SJSA1 (cell line): ENCODE measurements at regions not wholly inside any gene's neighbourhood (a gene's known extent, or its start where the extent isn't known, plus 50 kb on each side); places are given as distances from the start of the nearest gene placed in this dataset.
"Not testable (repeated sequence)": the region's sequence is repeated elsewhere in the genome, so short reads cannot be mapped to it uniquely, and the experiment has no call there.

Source experiments
- DNase-seq, 2 experiments: peaks; one replicate each; pipeline ENCODE4 v3.0.0-alpha.2; 2015 to 2020; ENCODE audit warnings: low spot score in 2 of 2, low read depth in 1 of 2
- H3K27ac ChIP-seq: fragments of 250-450 bp; sonication (Bioruptor Pico); 2 replicates; pipeline ENCODE4 v1.5.1; 2020; ENCODE audit warnings: mild to moderate bottlenecking, moderate library complexity
- H3K27me3 ChIP-seq: fragments of 250-450 bp; sonication (Bioruptor Pico); replicated peaks from 2 replicates; pipeline ENCODE4 v1.5.1; 2020; ENCODE audit warnings: mild to moderate bottlenecking, moderate library complexity
- H3K36me3 ChIP-seq: fragments of 250-450 bp; sonication (Bioruptor Pico); 2 replicates; pipeline ENCODE4 v1.5.1; 2020; ENCODE audit warnings: mild to moderate bottlenecking
- H3K4me1 ChIP-seq: fragments of 250-450 bp; sonication (Bioruptor Pico); replicated peaks from 2 replicates; pipeline ENCODE4 v1.6.1; 2021; ENCODE audit warnings: mild to moderate bottlenecking
- H3K4me3 ChIP-seq: fragments of 250-450 bp; sonication (Bioruptor Pico); 2 replicates; pipeline ENCODE4 v1.5.1; 2020; ENCODE audit warnings: mild to moderate bottlenecking
- H3K9me3 ChIP-seq: fragments of 250-450 bp; sonication (Bioruptor Pico); replicated peaks from 2 replicates; pipeline ENCODE4 v1.5.1; 2020; ENCODE audit warnings: mild to moderate bottlenecking

GRCh38 chr4:91653067-91653466 is 650.7 kb upstream of the GRID2 start:
- no peaks in the 10 kb centered on the region; the same call in 1 of the 2 replicates for H3K9me3 ChIP-seq
- no peak overlapping the region for H3K4me3 ChIP-seq
- H3K27ac ChIP-seq = no peak overlapping the region
- no peaks in the 10 kb centered on the region for H3K36me3 ChIP-seq
- H3K27me3 ChIP-seq = no peaks in the 10 kb centered on the region
- no peaks in the 10 kb centered on the region for H3K4me1 ChIP-seq
- DNase-seq = no peak

GRCh38 chr4:91681091-91681490 is 622.7 kb upstream of the GRID2 start:
- Histone ChIP-seq H3K4me3 (no peak overlapping the region), H3K36me3 (no peaks in the 10 kb centered on the region), H3K27me3 (no peaks in the 10 kb centered on the region), H3K9me3 (no peaks in the 10 kb centered on the region; the same call in 1 of the 2 replicates), H3K27ac (no peak overlapping the region), H3K4me1 (no peaks in the 10 kb centered on the region)
- no peak for DNase-seq

- Histone ChIP-seq H3K27ac (no peak overlapping the region), H3K4me1 (no peaks in the 10 kb centered on the region), H3K27me3 (no peaks in the 10 kb centered on the region), H3K9me3 (no peaks in the 10 kb centered on the region; the same call in 1 of the 2 replicates), H3K36me3 (no peaks in the 10 kb centered on the region), H3K4me3 (no peak overlapping the region)
- DNase-seq = no peak
These were observed 622.2 kb upstream of the GRID2 start for GRCh38 chr4:91681544-91681943.

- DNase-seq = no peak
- no peaks in the 10 kb centered on the region for H3K27me3 ChIP-seq
These were observed 618.8 kb upstream of the GRID2 start for GRCh38 chr4:91684955-91685354.

DNA sequence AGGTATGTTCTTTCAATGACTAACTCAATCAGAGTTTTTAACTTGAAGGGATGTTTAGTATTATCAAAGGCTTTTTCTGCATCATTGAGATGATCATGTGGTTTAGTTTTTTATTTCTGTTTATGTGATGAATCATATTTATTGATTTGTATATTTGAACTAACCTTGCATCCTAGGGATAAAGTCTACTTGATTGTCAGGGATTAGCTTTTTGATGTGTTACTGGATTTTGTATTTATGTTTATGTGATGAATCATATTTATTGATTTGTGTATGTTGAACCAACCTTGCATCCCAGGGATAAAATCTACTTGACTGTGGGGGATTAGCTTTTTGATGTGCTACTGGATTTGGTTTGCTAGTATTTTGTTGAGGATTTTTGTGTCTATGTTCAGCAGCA is 615.4 kb upstream of the GRID2 start:
- Histone ChIP-seq H3K27ac (no peak overlapping the region), H3K4me3 (no peak overlapping the region), H3K4me1 (no peaks in the 10 kb centered on the region), H3K36me3 (no peaks in the 10 kb centered on the region), H3K9me3 (no peaks in the 10 kb centered on the region; the same call in 1 of the 2 replicates), H3K27me3 (no peaks in the 10 kb centered on the region)
- no peak for DNase-seq

More at GRCh38 chr4:91684955-91685354, 618.8 kb upstream of the GRID2 start:
- Histone ChIP-seq H3K4me1 (no peaks in the 10 kb centered on the region), H3K4me3 (no peak overlapping the region), H3K9me3 (no peaks in the 10 kb centered on the region; the same call in 1 of the 2 replicates), H3K36me3 (no peaks in the 10 kb centered on the region), H3K27ac (no peak overlapping the region)

DNA sequence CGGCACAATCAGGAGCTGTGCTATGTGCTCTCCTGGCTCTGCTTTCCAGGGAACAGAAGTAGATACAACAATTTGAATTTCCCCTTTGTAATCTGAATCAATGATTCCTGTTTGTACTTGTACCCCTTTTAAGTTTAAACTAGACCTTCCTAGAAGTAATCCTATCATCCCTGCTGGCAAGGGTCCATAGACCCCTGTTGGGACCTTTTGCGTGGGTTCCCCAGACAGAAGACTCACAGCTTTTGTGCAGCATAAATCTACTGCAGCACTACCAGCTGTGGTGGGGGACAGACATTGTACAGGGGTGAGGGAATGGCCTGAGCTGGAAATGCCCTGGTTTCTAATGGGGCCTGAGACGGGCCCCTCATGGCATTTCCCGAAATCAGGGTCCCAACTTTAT is 604.1 kb upstream of the GRID2 start:
- not testable (repeated sequence) for H3K27me3 ChIP-seq, H3K27ac ChIP-seq, H3K4me1 ChIP-seq, H3K36me3 ChIP-seq, DNase-seq, H3K4me3 ChIP-seq, H3K9me3 ChIP-seq

- no peak overlapping the region for H3K4me3 ChIP-seq
- H3K27me3 ChIP-seq = no peaks in the 10 kb centered on the region
- no peaks in the 10 kb centered on the region for H3K4me1 ChIP-seq
- H3K9me3 ChIP-seq = peaks cover 7% of the 10 kb centered on the region
- no peak for DNase-seq
- H3K27ac ChIP-seq = no peak overlapping the region
- no peaks in the 10 kb centered on the region for H3K36me3 ChIP-seq
These were observed 573.9 kb upstream of the GRID2 start for GRCh38 chr4:91729851-91730250.

DNA sequence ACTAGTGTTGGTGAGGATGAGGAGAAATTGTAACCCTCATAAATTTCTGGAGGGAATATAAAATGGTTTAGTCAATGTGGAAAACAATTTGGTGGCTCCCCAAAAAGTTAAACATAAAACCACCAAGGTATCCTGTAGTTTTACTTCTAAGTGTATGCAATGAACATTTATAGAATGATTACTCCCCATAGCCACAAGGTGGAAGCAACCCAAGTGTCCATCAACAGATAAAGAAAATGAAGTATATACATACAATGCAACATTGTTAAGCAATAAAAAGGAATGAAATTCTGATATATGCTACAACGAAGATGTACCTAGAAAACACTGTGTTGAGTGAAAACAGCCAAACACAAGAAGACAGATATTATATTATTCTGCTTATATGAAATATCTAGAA is 569.1 kb upstream of the GRID2 start:
- no peak overlapping the region for H3K4me3 ChIP-seq
- no peaks in the 10 kb centered on the region for H3K36me3 ChIP-seq
- 0 out of 2 replicates have a peak, but pooled peaks cover 2% of the 10 kb centered on the region for H3K9me3 ChIP-seq
- H3K27ac ChIP-seq = no peak overlapping the region
- no peaks in the 10 kb centered on the region for H3K4me1 ChIP-seq
- no peak for DNase-seq
- H3K27me3 ChIP-seq = no peaks in the 10 kb centered on the region

GRCh38 chr4:91738831-91739230 is 564.9 kb upstream of the GRID2 start:
- not testable (repeated sequence) for H3K36me3 ChIP-seq, DNase-seq, H3K4me3 ChIP-seq, H3K4me1 ChIP-seq, H3K27ac ChIP-seq, H3K27me3 ChIP-seq, H3K9me3 ChIP-seq

DNA sequence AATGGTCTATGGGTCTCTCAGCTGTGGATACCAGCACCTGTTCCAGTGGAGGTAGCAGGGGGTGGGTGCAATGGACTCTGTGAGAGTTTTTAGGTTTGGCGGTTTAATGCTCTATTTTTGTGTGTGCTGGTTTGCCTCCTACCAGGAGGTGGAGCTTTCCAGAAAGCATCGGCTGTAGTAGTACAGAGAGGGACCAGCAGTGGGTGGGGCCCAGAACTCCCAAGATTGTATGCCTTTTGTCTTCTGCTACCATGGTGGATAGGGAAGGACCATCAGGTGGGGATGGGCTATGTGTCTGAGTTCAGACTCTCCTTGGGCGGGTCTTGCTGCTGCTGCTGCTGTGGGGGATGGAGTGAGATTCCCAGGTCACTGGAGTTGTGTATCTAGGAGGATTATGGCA is 557.2 kb upstream of the GRID2 start:
- no peak overlapping the region for H3K27ac ChIP-seq
- no peaks in the 10 kb centered on the region for H3K36me3 ChIP-seq
- no peak for DNase-seq
- H3K27me3 ChIP-seq = no peaks in the 10 kb centered on the region
- H3K4me1 ChIP-seq = no peaks in the 10 kb centered on the region
- H3K9me3 ChIP-seq = peaks cover 6% of the 10 kb centered on the region; the same call in 1 of the 2 replicates
- H3K4me3 ChIP-seq = no peak overlapping the region

- Histone ChIP-seq H3K27me3 (no peaks in the 10 kb centered on the region), H3K36me3 (no peaks in the 10 kb centered on the region), H3K9me3 (peaks cover 10% of the 10 kb centered on the region), H3K4me3 (no peak overlapping the region), H3K27ac (no peak overlapping the region), H3K4me1 (no peaks in the 10 kb centered on the region)
- no peak for DNase-seq
These were observed 551.8 kb upstream of the GRID2 start for GRCh38 chr4:91751961-91752360.

DNA sequence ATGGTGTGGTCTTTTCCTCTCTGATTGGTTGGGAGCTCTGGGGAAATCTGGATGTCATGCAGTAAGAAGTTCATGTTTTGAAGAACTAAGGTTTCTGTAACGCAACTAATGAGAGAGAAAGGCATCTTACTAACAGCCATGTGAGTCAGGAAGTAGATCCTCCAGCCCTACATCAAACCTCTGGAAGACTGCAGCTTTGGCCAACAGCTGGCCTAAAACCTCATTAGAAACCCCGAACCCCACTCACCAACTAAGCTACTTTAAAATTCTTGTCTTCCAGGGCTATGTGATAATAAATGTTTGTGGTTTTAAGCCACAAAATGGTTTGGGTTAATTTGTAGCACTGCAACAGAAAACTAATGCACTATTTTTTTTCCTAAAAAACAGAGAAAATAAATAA is 549.0 kb upstream of the GRID2 start:
- H3K27me3 ChIP-seq = no peaks in the 10 kb centered on the region
- no peaks in the 10 kb centered on the region for H3K4me1 ChIP-seq
- peaks cover 9% of the 10 kb centered on the region for H3K9me3 ChIP-seq
- no peaks in the 10 kb centered on the region for H3K36me3 ChIP-seq
- no peak for DNase-seq
- H3K27ac ChIP-seq = no peak overlapping the region
- H3K4me3 ChIP-seq = no peak overlapping the region

DNA sequence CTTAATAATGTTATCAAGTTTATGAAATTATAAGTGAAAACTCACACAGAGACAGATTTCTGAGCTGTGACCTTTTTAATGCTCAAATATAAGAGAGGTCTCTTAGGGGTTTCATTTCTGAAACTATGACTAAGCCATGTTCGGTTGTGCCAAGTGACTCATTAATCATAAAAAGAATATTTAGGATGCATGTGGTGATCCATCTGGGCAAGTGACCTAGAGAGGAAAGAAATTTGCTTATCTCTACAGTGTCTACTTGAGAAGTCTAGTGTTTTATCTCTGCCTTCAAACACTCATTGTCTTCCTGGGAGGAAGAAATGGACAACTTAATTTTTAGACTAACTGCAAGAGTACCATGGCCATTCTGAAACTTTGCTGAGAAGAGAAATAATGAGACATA is 545.3 kb upstream of the GRID2 start:
- Histone ChIP-seq H3K9me3 (peaks cover 8% of the 10 kb centered on the region), H3K27ac (no peak overlapping the region), H3K27me3 (no peaks in the 10 kb centered on the region), H3K4me3 (no peak overlapping the region), H3K36me3 (no peaks in the 10 kb centered on the region), H3K4me1 (no peaks in the 10 kb centered on the region)
- DNase-seq = no peak

GRCh38 chr4:91764085-91764484 is 539.7 kb upstream of the GRID2 start:
- H3K4me3 ChIP-seq = no peak overlapping the region
- H3K27me3 ChIP-seq = no peaks in the 10 kb centered on the region
- H3K36me3 ChIP-seq = no peaks in the 10 kb centered on the region
- DNase-seq = no peak
- H3K4me1 ChIP-seq = no peaks in the 10 kb centered on the region
- H3K9me3 ChIP-seq = peaks cover 3% of the 10 kb centered on the region
- no peak overlapping the region for H3K27ac ChIP-seq

GRCh38 chr4:91769912-91770311 is 533.9 kb upstream of the GRID2 start:
- no peak overlapping the region for H3K27ac ChIP-seq
- DNase-seq = no peak
- no peaks in the 10 kb centered on the region for H3K4me1 ChIP-seq
- H3K27me3 ChIP-seq = no peaks in the 10 kb centered on the region
- no peak overlapping the region for H3K4me3 ChIP-seq
- H3K9me3 ChIP-seq = peaks cover 6% of the 10 kb centered on the region
- no peaks in the 10 kb centered on the region for H3K36me3 ChIP-seq
